GM12878 (cell line): ENCODE measurements at regions not wholly inside any gene's neighbourhood (a gene's known extent, or its start where the extent isn't known, plus 50 kb on each side); places are given as distances from the start of the nearest gene placed in this dataset.

Source experiments
- ATAC-seq: fragments of 200-7000 bp; cut with Tn5 transposase; 3 replicates; pipeline ENCODE4 v1.9.1; 2020; ENCODE audit warnings: mild to moderate bottlenecking, moderate library complexity
- BruUV-seq: library from RNA; stranded (reverse); fragments of 400-500 nt; replicated peaks from 2 replicates; lab custom pipeline; 2021; lab: Mats Ljungman, UMichigan
- CTCF ChIA-PET: fragments of 300-600 bp; sonication (Branson Sonifier 250); formaldehyde crosslinking; extraction: SDS; loops from one replicate; lab custom pipeline; 2021; ENCODE audit warnings: inconsistent platforms; lab: Yijun Ruan, JAX
- POLR2A ChIA-PET: fragments of 350-600 bp; formaldehyde crosslinking; extraction: SDS; loops from one replicate; lab custom pipeline; 2021; ENCODE audit warnings: inconsistent platforms; lab: Charles Lee
- RAD21 ChIA-PET: fragments of 300-600 bp; sonication (Branson Sonifier 250); formaldehyde crosslinking; loops from one replicate; lab custom pipeline; 2023; ENCODE audit warnings: antibody characterized with exemption; ENCODE audit not compliant: unreplicated experiment; lab: Charles Lee
- SMC1A ChIA-PET: fragments of 300-600 bp; sonication (Branson Sonifier 250); formaldehyde crosslinking; loops from one replicate; lab custom pipeline; 2023; ENCODE audit not compliant: unreplicated experiment, uncharacterized antibody; lab: Charles Lee
- DNase-seq: peaks from one replicate; pipeline ENCODE4 v3.0.0-alpha.2; 2011; ENCODE audit warnings: low read depth, low spot score
- FAIRE-seq: peaks from 3 replicates; lab custom pipeline; 2011; peaks lifted over from hg19 to GRCh38; lab: Jason Lieb, UNC
- H2AFZ ChIP-seq: 2 replicates; pipeline ENCODE4 v1.6.0; 2011; ENCODE audit warnings: low read depth, low read length, control low read depth; ENCODE audit not compliant: control insufficient read depth
- H3K27ac ChIP-seq: 2 replicates; pipeline ENCODE4 v1.5.1; 2011; ENCODE audit warnings: control low read depth; ENCODE audit not compliant: control insufficient read depth, insufficient read depth
- H3K27me3 ChIP-seq, 2 experiments: replicated peaks in 1 of 2; 2 replicates each; pipeline versions ENCODE4 v1.6.0 to v1.6.1; 2011; ENCODE audit warnings: low read length in 1 of 2; ENCODE audit not compliant: control insufficient read depth in 2 of 2, insufficient read depth in 2 of 2
- H3K36me3 ChIP-seq, 2 experiments: 2 replicates each; pipeline ENCODE4 v1.5.1; 2011; ENCODE audit warnings: low read length in 1 of 2; ENCODE audit not compliant: control insufficient read depth in 2 of 2, insufficient read depth in 2 of 2
- H3K4me1 ChIP-seq: 2 replicates; pipeline ENCODE4 v1.6.1; 2011; ENCODE audit warnings: mild to moderate bottlenecking, low read length, moderate library complexity, mixed read lengths; ENCODE audit not compliant: control insufficient read depth, insufficient read depth
- H3K4me2 ChIP-seq: 2 replicates; pipeline ENCODE4 v1.6.0; 2011; ENCODE audit warnings: control low read depth; ENCODE audit not compliant: control insufficient read depth, insufficient read depth
- H3K4me3 ChIP-seq: fragments of 200-600 bp; sonication (generic); 2 replicates; pipeline ENCODE4 v1.5.1; 2016
- H3K79me2 ChIP-seq: 2 replicates; pipeline ENCODE4 v1.6.0; 2011; ENCODE audit warnings: low read length; ENCODE audit not compliant: control insufficient read depth, insufficient read depth
- H3K9ac ChIP-seq: 2 replicates; pipeline ENCODE4 v1.8.0; 2011; ENCODE audit warnings: low read length, control low read depth, mixed read lengths; ENCODE audit not compliant: control insufficient read depth, insufficient read depth
- H3K9me3 ChIP-seq: replicated peaks from 3 replicates; pipeline ENCODE4 v1.5.1; 2011; ENCODE audit warnings: mild to moderate bottlenecking, low read length; ENCODE audit not compliant: control insufficient read depth, insufficient read depth
- H4K20me1 ChIP-seq: 2 replicates; pipeline ENCODE4 v1.6.0; 2011; ENCODE audit not compliant: control insufficient read depth, insufficient read depth
- ATF7 ChIP-seq: fragments of 450-650 bp; IDR thresholded peaks from 2 replicates; pipeline ENCODE4 v1.6.1; 2016; ENCODE audit warnings: low read depth, mild to moderate bottlenecking
- BCL11A ChIP-seq: IDR thresholded peaks from 2 replicates; pipeline ENCODE4 v1.6.1; 2011; ENCODE audit warnings: low read depth, low read length
- CBX3 ChIP-seq: fragments of 200-600 bp; sonication (generic); IDR thresholded peaks from 2 replicates; pipeline ENCODE4 v1.6.1; 2016; ENCODE audit warnings: low read depth, borderline replicate concordance
- CTCF ChIP-seq, 3 experiments: IDR thresholded peaks in 2 of 3; conservative IDR thresholded peaks in 1 of 3; 2 replicates each; pipeline ENCODE4 v1.5.1; 2011; ENCODE audit warnings: low read depth in 3 of 3, low read length in 3 of 3, mild to moderate bottlenecking in 3 of 3, control low read depth in 2 of 3, moderate library complexity in 2 of 3, inconsistent platforms in 1 of 3, mixed read lengths in 1 of 3; ENCODE audit not compliant: control insufficient read depth in 2 of 3, insufficient read depth in 1 of 3; ENCODE audit errors: extremely low read depth in 1 of 3
- GABPA ChIP-seq: IDR thresholded peaks from 2 replicates; pipeline ENCODE4 v1.6.1; 2014; ENCODE audit warnings: antibody characterized with exemption, low read depth, mild to moderate bottlenecking, inconsistent platforms
- HSF1 ChIP-seq: fragments of 150-350 bp; IDR thresholded peaks from 2 replicates; pipeline ENCODE4 v1.6.1; 2014; ENCODE audit warnings: mild to moderate bottlenecking, low read depth, low read length
- IKZF1 ChIP-seq: fragments of 450-650 bp; conservative IDR thresholded peaks from 2 replicates; pipeline ENCODE4 v1.6.1; 2017; ENCODE audit warnings: antibody characterized with exemption, mild to moderate bottlenecking
- JUND ChIP-seq: IDR thresholded peaks from 2 replicates; pipeline ENCODE4 v1.6.1; 2012; ENCODE audit warnings: low read depth, mild to moderate bottlenecking, low read length, improper control_type of control experiment, moderate library complexity
- KAT2A ChIP-seq: conservative IDR thresholded peaks from 2 replicates; pipeline ENCODE4 v1.6.1; 2011; ENCODE audit warnings: low read depth, low read length; ENCODE audit not compliant: control insufficient read depth
- NR2C2 ChIP-seq: IDR thresholded peaks from 2 replicates; pipeline ENCODE4 v1.6.1; 2011; ENCODE audit warnings: borderline replicate concordance, low read depth; ENCODE audit not compliant: control insufficient read depth, insufficient read length
- NR2F1 ChIP-seq: fragments of 450-650 bp; conservative IDR thresholded peaks from 2 replicates; pipeline ENCODE4 v1.6.1; 2017; ENCODE audit warnings: mild to moderate bottlenecking
- NRF1 ChIP-seq: conservative IDR thresholded peaks from 2 replicates; pipeline ENCODE4 v1.6.1; 2011; ENCODE audit warnings: mild to moderate bottlenecking, low read depth, low read length, improper control_type of control experiment
- RAD21 ChIP-seq: IDR thresholded peaks from 2 replicates; pipeline ENCODE4 v1.6.1; 2011; ENCODE audit warnings: mild to moderate bottlenecking, low read depth, low read length, moderate library complexity; ENCODE audit not compliant: insufficient read depth
- SREBF1 ChIP-seq: IDR thresholded peaks from 2 replicates; pipeline ENCODE4 v1.6.1; 2012; ENCODE audit warnings: mild to moderate bottlenecking, low read length
- SRF ChIP-seq, 2 experiments: IDR thresholded peaks; 2 replicates each; pipeline ENCODE4 v1.6.1; 2011; ENCODE audit warnings: low read depth in 2 of 2, low read length in 2 of 2, mild to moderate bottlenecking in 1 of 2, moderate library complexity in 1 of 2
- ZBTB4 ChIP-seq: fragments of 450-650 bp; formaldehyde crosslinking; IDR thresholded peaks from 2 replicates; pipeline ENCODE4 v1.4.0; 2022; ENCODE audit warnings: mild to moderate bottlenecking, moderate library complexity
- ZNF24 ChIP-seq: fragments of 450-650 bp; IDR thresholded peaks from 2 replicates; pipeline ENCODE4 v1.6.1; 2017; ENCODE audit warnings: antibody characterized with exemption, mild to moderate bottlenecking
- ZNF274 ChIP-seq: IDR thresholded peaks from one replicate; pipeline ENCODE4 v1.8.0; 2011; ENCODE audit not compliant: insufficient read length, insufficient read depth
- ZNF622 ChIP-seq: fragments of 450-650 bp; IDR thresholded peaks from 2 replicates; pipeline ENCODE4 v1.6.1; 2017; ENCODE audit warnings: mild to moderate bottlenecking, inconsistent platforms
- WGBS: methylation state at CpG from one replicate; pipeline ENCODE4 v1.1.6; 2016; ENCODE audit warnings: low lambda C conversion rate; ENCODE audit not compliant: insufficient replicate concordance, insufficient coverage; ENCODE audit errors: missing lambda C conversion rate; 5-methylcytosine and 5-hydroxymethylcytosine counted together
- in situ Hi-C: fragments of 300-500 bp; cut with MboI; formaldehyde crosslinking; loops from 9 replicates; pipeline ENCODE4 v1.14.3; 2018; ENCODE audit warnings: mixed read lengths
- intact Hi-C: fragments of 100-400 bp; cut with micrococcal nuclease; formaldehyde crosslinking; loops from one replicate; pipeline ENCODE4 v1.14.2; 2022; ENCODE audit not compliant: unreplicated experiment

GRCh38 chr13:106182404-106182803 is 353.1 kb downstream of the EFNB2 start:
- H3K4me3 ChIP-seq, result no peak overlapping the region
- H3K36me3 ChIP-seq, result no peaks in the 10 kb centered on the region
- no peak for TF ChIP-seq NRF1
- no peak for TF ChIP-seq NR2C2
- no peak for TF ChIP-seq GABPA
- TF ChIP-seq ZNF622, result no peak
- TF ChIP-seq ZBTB4 (CRISPR knock-in tag), result no peak
- TF ChIP-seq ZNF274, result no peak
- TF ChIP-seq KAT2A, result no peak
- TF ChIP-seq NR2F1, result no peak
- TF ChIP-seq ZNF24, result no peak
- no peak for TF ChIP-seq ATF7
- TF ChIP-seq HSF1, result no peak
- TF ChIP-seq BCL11A, result no peak
- TF ChIP-seq CTCF (IDR thresholded peaks at IDR 0.05 in 2 of 3, conservative IDR thresholded peaks at IDR 0.05 in 1 of 3; ENCODE audit: control insufficient read depth in 2 of 3, extremely low read depth in 1 of 3, insufficient read depth in 1 of 3, low read depth in 3 of 3, low read length in 3 of 3), result no peak
- no peak for TF ChIP-seq CBX3
- TF ChIP-seq IKZF1, result no peak
- no peak for TF ChIP-seq SREBF1
- TF ChIP-seq RAD21, result no peak
- no peak for TF ChIP-seq JUND
- no peak for TF ChIP-seq SRF (IDR thresholded peaks at IDR 0.05; ENCODE audit: low read depth in 2 of 2, low read length in 2 of 2)
- intact Hi-C loops, result no loop called here
- no peaks in the 10 kb centered on the region for H3K9me3 ChIP-seq
- WGBS, result 58% methylated on average over 6 of the region's 6 CpGs
- no TSS peak for BruUV-seq
- in situ Hi-C loops, result no loop called here
- H3K9ac ChIP-seq, result no peak overlapping the region
- no peak for FAIRE-seq
- no peaks in the 10 kb centered on the region for H4K20me1 ChIP-seq
- H3K4me2 ChIP-seq, result no peak overlapping the region
- ATAC-seq, result no peak
- no peaks in the 10 kb centered on the region for H3K27me3 ChIP-seq
- SMC1A ChIA-PET, result no interaction called here
- DNase-seq, result no peak
- no peak overlapping the region for H2AFZ ChIP-seq
- H3K4me1 ChIP-seq, result no peaks in the 10 kb centered on the region
- CTCF ChIA-PET, result no interaction called here
- POLR2A ChIA-PET, result no interaction called here
- RAD21 ChIA-PET, result no interaction called here
- H3K27ac ChIP-seq, result no peak overlapping the region
- no peaks in the 10 kb centered on the region for H3K79me2 ChIP-seq
